Activated CD4-positive, CD25-positive, alpha-beta regulatory T cell treated with anti-CD3 and anti-CD28 coated beads, Interleukin-2, amount 50 U/mL, for 72 hours (primary cell): ENCODE measurements at regions not wholly inside any gene's neighbourhood (a gene's known extent, or its start where the extent isn't known, plus 50 kb on each side); places are given as distances from the start of the nearest gene placed in this dataset.

Experiments
- DNase-seq: peaks from one replicate; pipeline ENCODE4 v3.0.0; 2021

- no peak for DNase-seq
Observed at GRCh38 chr14:38839694-38840365, 263.2 kb downstream of the SEC23A start.

- DNase-seq: no peak
Observed at GRCh38 chr14:38838979-38839323, 264.1 kb downstream of the SEC23A start.

GRCh38 chr14:38838049-38838978 lies 264.7 kb downstream of the SEC23A start:
- DNase-seq: no peak

GRCh38 chr14:38837343-38838048 lies 265.5 kb downstream of the SEC23A start:
- no peak for DNase-seq

GRCh38 chr14:38836539-38836938 lies 266.5 kb downstream of the SEC23A start:
- DNase-seq: no peak

- DNase-seq: no peak
Observed at GRCh38 chr14:38835874-38836273, 267.2 kb downstream of the SEC23A start.

GRCh38 chr14:38828183-38828827 lies 274.7 kb downstream of the SEC23A start:
- no peak for DNase-seq

- DNase-seq: no peak
Observed at GRCh38 chr14:38824706-38825105, 278.3 kb downstream of the SEC23A start.

- no peak for DNase-seq
Observed at GRCh38 chr14:38818555-38818954, 284.5 kb downstream of the SEC23A start.

- DNase-seq: no peak
Observed at GRCh38 chr14:38808734-38809455, 294.1 kb downstream of the SEC23A start.

GRCh38 chr14:38799671-38800070 lies 303.4 kb downstream of the SEC23A start:
- DNase-seq: no peak

GRCh38 chr14:38794677-38795076 lies 308.4 kb downstream of the SEC23A start:
- no peak for DNase-seq

- no peak for DNase-seq
Observed at GRCh38 chr14:38791862-38792261, 311.2 kb downstream of the SEC23A start.

- DNase-seq: no peak
Observed at GRCh38 chr14:38790916-38791315, 312.1 kb downstream of the SEC23A start.

- DNase-seq: no peak
Observed at GRCh38 chr14:38789805-38790204, 313.2 kb downstream of the SEC23A start.

GRCh38 chr14:38788060-38788459 lies 315.0 kb downstream of the SEC23A start:
- no peak for DNase-seq

- no peak for DNase-seq
Observed at GRCh38 chr14:38786921-38787320, 316.1 kb downstream of the SEC23A start.

- DNase-seq: no peak
Observed at GRCh38 chr14:38777401-38777800, 325.6 kb downstream of the SEC23A start.

GRCh38 chr14:38775986-38776385 lies 327.0 kb downstream of the SEC23A start:
- no peak for DNase-seq

- no peak for DNase-seq
Observed at GRCh38 chr14:38774162-38774561, 328.9 kb downstream of the SEC23A start.

- no peak for DNase-seq
Observed at GRCh38 chr14:38770251-38770650, 332.8 kb downstream of the SEC23A start.

- DNase-seq: no peak
Observed at GRCh38 chr14:38762845-38763244, 340.2 kb downstream of the SEC23A start.
